Activated CD8-positive, alpha-beta memory T cell treated with anti-CD3 and anti-CD28 coated beads, Interleukin-2, amount 10 ng/mL, durations not matched to agents 7 days and 5 days (primary cell): ENCODE measurements at regions not wholly inside any gene's neighbourhood (a gene's known extent, or its start where the extent isn't known, plus 50 kb on each side); places are given as distances from the start of the nearest gene placed in this dataset.

ENCODE experiments used
- ATAC-seq: fragments of 150-1000 bp; cut with Tn5 transposase; one replicate; pipeline ENCODE4 v1.10.0; 2021; ENCODE audit warnings: moderate library complexity
- CTCF ChIA-PET: fragments of 350-600 bp; sonication (Branson Sonifier 250); formaldehyde crosslinking; loops from one replicate; lab custom pipeline; 2021; ENCODE audit warnings: antibody characterized with exemption; lab: Charles Lee
- DNase-seq: peaks from one replicate; pipeline ENCODE4 v3.0.0-alpha.2; 2020
- H3K27ac Mint-ChIP-seq: one replicate; pipeline ENCODE4 v1.8.0; 2021; ENCODE audit warnings: mild to moderate bottlenecking, mixed read lengths
- H3K27me3 Mint-ChIP-seq: one replicate; pipeline ENCODE4 v1.8.0; 2021; ENCODE audit warnings: mixed read lengths
- H3K36me3 Mint-ChIP-seq: one replicate; pipeline ENCODE4 v1.8.0; 2021; ENCODE audit warnings: mild to moderate bottlenecking, mixed read lengths
- H3K4me1 Mint-ChIP-seq: one replicate; pipeline ENCODE4 v1.8.0; 2021; ENCODE audit warnings: mixed read lengths
- H3K4me3 Mint-ChIP-seq: one replicate; pipeline ENCODE4 v1.8.0; 2021; ENCODE audit warnings: mild to moderate bottlenecking, moderate library complexity, mixed read lengths
- H3K9me3 Mint-ChIP-seq: one replicate; pipeline ENCODE4 v1.8.0; 2022; ENCODE audit warnings: low read depth, mixed read lengths

- CTCF ChIA-PET: no interaction called here
- Mint-ChIP-seq H3K27ac (no peak overlapping the region), H3K9me3 (peaks cover 5% of the 10 kb centered on the region), H3K4me3 (no peak overlapping the region), H3K36me3 (no peaks in the 10 kb centered on the region), H3K4me1 (no peaks in the 10 kb centered on the region), H3K27me3 (no peaks in the 10 kb centered on the region)
- ATAC-seq (no peak), DNase-seq (no peak)
Observed at GRCh38 chr11:129573161-129573560, 197.5 kb downstream of the BARX2 start.

DNA sequence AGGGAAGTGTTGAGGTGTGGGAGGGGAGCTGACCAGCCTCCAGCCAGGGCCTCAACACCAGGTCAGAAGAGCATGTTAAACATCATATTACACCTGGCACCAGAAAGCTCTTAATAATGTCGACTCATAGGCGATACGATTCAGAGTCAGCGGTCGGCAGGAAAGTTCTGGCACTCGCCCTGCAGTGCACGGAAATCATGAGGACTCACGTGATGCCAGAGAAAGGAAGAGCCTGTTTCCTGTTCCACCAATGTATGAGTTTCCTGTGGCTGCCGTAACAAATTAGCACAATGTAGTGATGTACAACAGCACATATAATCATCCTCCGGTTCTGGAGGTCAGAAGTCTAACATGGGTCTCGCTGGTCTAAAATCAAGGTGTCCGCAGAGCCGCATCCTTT lies 198.8 kb downstream of the BARX2 start:
- Mint-ChIP-seq H3K9me3 (peaks cover 4% of the 10 kb centered on the region), H3K4me3 (no peak overlapping the region), H3K27ac (no peak overlapping the region), H3K36me3 (no peaks in the 10 kb centered on the region), H3K27me3 (no peaks in the 10 kb centered on the region), H3K4me1 (no peaks in the 10 kb centered on the region)
- CTCF ChIA-PET: no interaction called here
- no peak for DNase-seq
- no peak for ATAC-seq

DNA sequence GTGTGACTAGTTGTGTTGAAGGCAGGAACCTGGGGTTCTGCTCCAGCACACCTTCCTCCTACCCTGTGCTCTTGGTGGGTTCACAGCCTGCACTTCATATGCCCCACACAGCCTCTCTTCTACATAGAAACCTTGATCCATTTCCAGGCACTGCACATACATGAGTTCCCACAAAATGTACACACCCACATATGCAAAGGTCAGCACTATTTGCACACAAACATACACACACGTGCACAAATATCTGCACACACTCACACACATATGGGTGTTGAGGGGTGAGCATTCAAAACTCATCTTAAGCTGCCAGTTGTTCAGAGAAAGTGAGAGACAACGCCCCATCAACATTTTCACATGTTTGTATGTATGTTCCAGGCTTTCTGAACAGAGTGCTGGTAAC lies 201.0 kb downstream of the BARX2 start:
- DNase-seq: no peak
- Mint-ChIP-seq H3K4me1 (no peaks in the 10 kb centered on the region), H3K27ac (no peak overlapping the region), H3K36me3 (no peaks in the 10 kb centered on the region), H3K9me3 (peaks cover 4% of the 10 kb centered on the region), H3K4me3 (no peak overlapping the region), H3K27me3 (no peaks in the 10 kb centered on the region)
- no peak for ATAC-seq
- CTCF ChIA-PET: no interaction called here

GRCh38 chr11:129578006-129578405 lies 202.4 kb downstream of the BARX2 start:
- H3K27ac Mint-ChIP-seq: no peak overlapping the region
- no peaks in the 10 kb centered on the region for H3K36me3 Mint-ChIP-seq
- peaks cover 4% of the 10 kb centered on the region for H3K9me3 Mint-ChIP-seq
- ATAC-seq: no peak
- H3K4me1 Mint-ChIP-seq: no peaks in the 10 kb centered on the region
- H3K27me3 Mint-ChIP-seq: no peaks in the 10 kb centered on the region
- no peak overlapping the region for H3K4me3 Mint-ChIP-seq
- CTCF ChIA-PET: no interaction called here
- DNase-seq: no peak

- H3K36me3 Mint-ChIP-seq: no peaks in the 10 kb centered on the region
- H3K9me3 Mint-ChIP-seq: peaks cover 2% of the 10 kb centered on the region
- H3K4me1 Mint-ChIP-seq: no peaks in the 10 kb centered on the region
- no peaks in the 10 kb centered on the region for H3K27me3 Mint-ChIP-seq
- H3K4me3 Mint-ChIP-seq: no peak overlapping the region
- CTCF ChIA-PET: no interaction called here
- ATAC-seq (no peak), DNase-seq (no peak)
- no peak overlapping the region for H3K27ac Mint-ChIP-seq
Observed at GRCh38 chr11:129580278-129580677, 204.6 kb downstream of the BARX2 start.

DNA sequence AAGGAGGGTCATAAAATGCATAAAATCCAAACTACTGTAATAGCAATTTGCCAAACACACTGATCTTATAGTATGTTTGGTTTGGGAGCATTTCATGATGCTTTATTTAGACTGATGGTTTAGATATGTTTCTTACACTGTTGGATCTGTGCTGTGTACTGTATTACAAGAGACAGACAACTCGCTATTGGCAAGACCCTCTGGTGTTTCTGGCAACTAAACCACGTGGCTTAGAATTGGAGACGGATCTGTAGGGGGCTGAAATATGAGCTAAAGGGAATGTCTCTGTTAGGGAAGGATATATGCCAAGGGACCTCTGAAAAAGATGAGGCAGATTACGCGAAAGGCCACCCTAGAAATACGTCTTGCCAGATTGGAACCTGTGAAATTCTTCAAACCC lies 208.7 kb downstream of the BARX2 start:
- Mint-ChIP-seq H3K27me3 (no peaks in the 10 kb centered on the region), H3K4me3 (no peak overlapping the region), H3K9me3 (no peaks in the 10 kb centered on the region), H3K4me1 (no peaks in the 10 kb centered on the region), H3K36me3 (no peaks in the 10 kb centered on the region), H3K27ac (no peak overlapping the region)
- ATAC-seq (no peak), DNase-seq (no peak)
- CTCF ChIA-PET: interaction anchor here (1.2 kb wide), 1 partner anchor 11 kb away, joined by 3 read pairs; no protein-coding TSS in a partner anchor

DNA sequence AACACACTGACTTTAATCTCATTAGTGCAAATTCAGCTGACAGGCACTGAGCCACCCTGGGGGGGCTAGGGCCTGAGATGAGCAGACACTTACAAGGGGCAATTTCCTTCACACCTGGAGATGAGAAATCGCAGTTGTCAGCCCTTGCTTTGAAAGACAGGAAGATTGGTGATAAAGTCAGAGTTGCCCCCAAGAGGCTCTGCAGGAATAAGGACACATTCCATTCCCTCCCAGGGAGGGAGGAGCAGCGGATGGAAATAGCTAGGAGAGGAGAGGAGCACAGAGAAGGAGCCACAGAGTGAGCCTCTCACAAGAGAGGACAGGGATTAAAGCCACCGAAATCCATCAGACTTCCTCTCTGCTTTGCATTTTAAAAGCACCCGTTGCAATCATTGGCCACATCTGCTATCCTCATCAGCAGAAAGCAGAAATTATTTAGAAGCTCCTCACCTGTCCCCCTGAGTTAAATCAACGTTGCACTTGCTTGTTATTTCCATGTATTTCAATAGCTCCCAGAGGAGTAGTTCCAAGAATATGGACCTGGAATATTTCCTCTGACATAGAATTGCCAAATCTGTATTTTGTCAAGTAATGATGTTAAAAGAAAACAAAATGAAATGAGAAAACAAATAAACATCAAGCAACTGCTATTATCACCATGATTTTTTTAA lies 213.7 kb downstream of the BARX2 start:
- no peaks in the 10 kb centered on the region for H3K36me3 Mint-ChIP-seq
- DNase-seq: no peak
- CTCF ChIA-PET: no interaction called here
- H3K9me3 Mint-ChIP-seq: no peaks in the 10 kb centered on the region
- no peak overlapping the region for H3K4me3 Mint-ChIP-seq
- H3K27ac Mint-ChIP-seq: no peak overlapping the region
- H3K27me3 Mint-ChIP-seq: peaks cover 3% of the 10 kb centered on the region
- no peaks in the 10 kb centered on the region for H3K4me1 Mint-ChIP-seq
- no peak for ATAC-seq

GRCh38 chr11:129590030-129590752 lies 214.5 kb downstream of the BARX2 start:
- Mint-ChIP-seq H3K27ac (no peak overlapping the region), H3K4me3 (no peak overlapping the region), H3K9me3 (no peaks in the 10 kb centered on the region), H3K4me1 (no peaks in the 10 kb centered on the region), H3K36me3 (no peaks in the 10 kb centered on the region), H3K27me3 (peaks cover 3% of the 10 kb centered on the region)
- ATAC-seq: no peak
- DNase-seq: no peak
- CTCF ChIA-PET: no interaction called here

GRCh38 chr11:129590753-129591475 lies 215.3 kb downstream of the BARX2 start:
- H3K9me3 Mint-ChIP-seq: no peaks in the 10 kb centered on the region
- no peak overlapping the region for H3K27ac Mint-ChIP-seq
- H3K4me3 Mint-ChIP-seq: no peak overlapping the region
- DNase-seq: no peak
- H3K36me3 Mint-ChIP-seq: no peaks in the 10 kb centered on the region
- H3K27me3 Mint-ChIP-seq: peaks cover 3% of the 10 kb centered on the region
- no peaks in the 10 kb centered on the region for H3K4me1 Mint-ChIP-seq
- no peak for ATAC-seq
- CTCF ChIA-PET: no interaction called here

- H3K4me1 Mint-ChIP-seq: no peaks in the 10 kb centered on the region
- H3K4me3 Mint-ChIP-seq: no peak overlapping the region
- peaks cover 3% of the 10 kb centered on the region for H3K27me3 Mint-ChIP-seq
- no peak overlapping the region for H3K27ac Mint-ChIP-seq
- DNase-seq: no peak
- no peaks in the 10 kb centered on the region for H3K36me3 Mint-ChIP-seq
- CTCF ChIA-PET: no interaction called here
- H3K9me3 Mint-ChIP-seq: peaks cover 4% of the 10 kb centered on the region
- ATAC-seq: no peak
Observed at GRCh38 chr11:129591527-129591926, 215.9 kb downstream of the BARX2 start.

GRCh38 chr11:129592191-129592590 lies 216.5 kb downstream of the BARX2 start:
- ATAC-seq (no peak), DNase-seq (no peak)
- peaks cover 4% of the 10 kb centered on the region for H3K9me3 Mint-ChIP-seq
- CTCF ChIA-PET: no interaction called here
- no peaks in the 10 kb centered on the region for H3K4me1 Mint-ChIP-seq
- H3K36me3 Mint-ChIP-seq: no peaks in the 10 kb centered on the region
- no peak overlapping the region for H3K4me3 Mint-ChIP-seq
- no peak overlapping the region for H3K27ac Mint-ChIP-seq
- peaks cover 3% of the 10 kb centered on the region for H3K27me3 Mint-ChIP-seq

DNA sequence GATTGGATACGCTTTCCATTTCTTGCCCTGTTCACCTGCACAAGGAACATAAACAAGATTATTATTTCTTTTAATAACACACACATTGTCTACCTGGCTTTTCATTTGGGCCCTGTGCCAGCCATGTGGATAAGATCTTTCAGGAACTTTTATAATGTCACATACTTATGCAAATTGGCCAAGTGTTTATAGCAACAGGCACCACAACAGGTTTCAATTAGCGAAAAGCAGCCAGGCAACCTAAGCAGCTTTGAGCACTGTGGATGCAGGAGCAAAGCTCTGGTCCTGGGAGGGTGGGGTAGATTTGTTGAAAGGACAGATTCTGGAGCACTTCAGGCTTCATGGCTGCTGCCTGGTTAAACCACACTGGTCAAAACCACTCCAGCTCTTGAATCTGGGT lies 217.4 kb downstream of the BARX2 start:
- ATAC-seq (no peak), DNase-seq (no peak)
- peaks cover 3% of the 10 kb centered on the region for H3K27me3 Mint-ChIP-seq
- CTCF ChIA-PET: no interaction called here
- H3K4me3 Mint-ChIP-seq: no peak overlapping the region
- H3K4me1 Mint-ChIP-seq: no peaks in the 10 kb centered on the region
- H3K9me3 Mint-ChIP-seq: peaks cover 4% of the 10 kb centered on the region
- H3K27ac Mint-ChIP-seq: no peak overlapping the region
- H3K36me3 Mint-ChIP-seq: no peaks in the 10 kb centered on the region

DNA sequence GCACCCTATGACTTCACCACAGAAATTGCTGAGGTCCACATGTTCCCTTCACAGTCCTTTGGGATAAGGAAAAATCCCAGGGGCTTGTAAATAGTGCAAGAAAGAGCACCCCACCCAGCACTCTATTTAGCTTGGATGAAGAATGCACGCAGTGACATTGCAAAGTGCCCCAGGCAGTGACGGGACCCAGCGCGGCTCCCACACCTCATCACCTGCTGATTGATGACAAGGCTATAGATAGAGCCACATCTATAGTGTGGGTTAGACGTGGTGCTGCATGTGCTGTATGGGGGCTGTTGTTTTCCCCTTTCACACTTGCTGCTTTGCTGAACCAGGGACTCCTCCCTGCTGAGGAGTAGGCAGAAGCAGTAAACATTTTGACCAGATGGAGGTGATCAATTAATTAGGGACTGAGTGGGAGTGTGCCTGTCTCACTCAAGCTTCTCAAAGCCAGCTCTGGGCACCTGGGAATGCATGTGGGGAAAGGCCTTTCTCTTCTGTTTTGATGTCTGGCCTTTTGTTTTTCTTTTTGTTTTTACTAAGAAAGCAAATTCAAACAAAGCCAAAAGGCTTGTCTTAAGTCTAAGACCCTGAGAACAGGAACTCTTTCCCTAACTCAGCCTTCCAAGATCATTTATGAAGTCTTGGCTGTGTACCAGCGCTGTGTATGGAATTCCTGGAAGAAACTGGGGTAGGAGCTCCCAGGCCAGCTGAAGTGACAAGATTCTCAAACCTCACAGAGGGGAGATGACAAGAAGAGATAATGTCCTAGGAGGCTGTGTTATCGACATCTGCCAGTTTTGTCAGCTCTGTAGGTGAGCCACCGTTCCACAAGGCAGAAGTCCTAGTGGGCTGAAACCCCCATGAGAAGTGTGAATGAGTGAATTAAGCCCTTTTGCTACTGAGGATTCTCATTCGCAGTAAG lies 219.7 kb downstream of the BARX2 start:
- H3K27ac Mint-ChIP-seq: no peak overlapping the region
- peaks cover 3% of the 10 kb centered on the region for H3K27me3 Mint-ChIP-seq
- H3K36me3 Mint-ChIP-seq: no peaks in the 10 kb centered on the region
- ATAC-seq: no peak
- CTCF ChIA-PET: interaction anchor here (1.0 kb wide), 1 partner anchor 12 kb away, joined by 3 read pairs; no protein-coding TSS in a partner anchor
- H3K9me3 Mint-ChIP-seq: peaks cover 4% of the 10 kb centered on the region
- H3K4me1 Mint-ChIP-seq: no peaks in the 10 kb centered on the region
- no peak overlapping the region for H3K4me3 Mint-ChIP-seq
- no peak for DNase-seq
